ENCODE measurements at regions not wholly inside any gene's neighbourhood (a gene's known extent, or its start where the extent isn't known, plus 50 kb on each side); places are given as distances from the start of the nearest gene placed in this dataset.

DNA sequence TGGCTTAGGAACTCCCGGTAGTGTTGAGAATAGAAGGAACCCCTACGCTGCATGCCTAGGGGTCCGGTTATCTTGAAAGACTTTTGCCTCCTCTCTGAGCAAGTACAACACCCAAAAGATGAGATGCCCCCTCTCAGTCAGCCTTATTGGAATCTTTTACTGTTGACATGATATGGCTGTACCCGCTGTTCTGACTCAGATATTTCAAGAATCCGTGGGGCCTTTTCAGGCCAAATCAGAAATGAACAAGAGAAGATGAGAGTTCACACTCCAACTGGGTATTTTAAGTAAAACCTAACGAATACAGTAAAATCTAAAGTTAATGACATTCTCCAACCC lies 164.2 kb downstream of the PPIAL4G start:
- TF ChIP-seq, protein P1, sequence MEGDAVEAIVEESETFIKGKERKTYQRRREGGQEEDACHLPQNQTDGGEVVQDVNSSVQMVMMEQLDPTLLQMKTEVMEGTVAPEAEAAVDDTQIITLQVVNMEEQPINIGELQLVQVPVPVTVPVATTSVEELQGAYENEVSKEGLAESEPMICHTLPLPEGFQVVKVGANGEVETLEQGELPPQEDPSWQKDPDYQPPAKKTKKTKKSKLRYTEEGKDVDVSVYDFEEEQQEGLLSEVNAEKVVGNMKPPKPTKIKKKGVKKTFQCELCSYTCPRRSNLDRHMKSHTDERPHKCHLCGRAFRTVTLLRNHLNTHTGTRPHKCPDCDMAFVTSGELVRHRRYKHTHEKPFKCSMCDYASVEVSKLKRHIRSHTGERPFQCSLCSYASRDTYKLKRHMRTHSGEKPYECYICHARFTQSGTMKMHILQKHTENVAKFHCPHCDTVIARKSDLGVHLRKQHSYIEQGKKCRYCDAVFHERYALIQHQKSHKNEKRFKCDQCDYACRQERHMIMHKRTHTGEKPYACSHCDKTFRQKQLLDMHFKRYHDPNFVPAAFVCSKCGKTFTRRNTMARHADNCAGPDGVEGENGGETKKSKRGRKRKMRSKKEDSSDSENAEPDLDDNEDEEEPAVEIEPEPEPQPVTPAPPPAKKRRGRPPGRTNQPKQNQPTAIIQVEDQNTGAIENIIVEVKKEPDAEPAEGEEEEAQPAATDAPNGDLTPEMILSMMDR (IDR thresholded peaks at IDR 0.05; ENCODE audit: control insufficient read depth, insufficient read depth, low read depth, low read length, missing control alignments), result no peak
- no peak for DNase-seq (ENCODE audit: low read depth)
- H3K4me3 ChIP-seq (ENCODE audit: control insufficient read depth, low read depth, low read length), result no peak overlapping the region

DNA sequence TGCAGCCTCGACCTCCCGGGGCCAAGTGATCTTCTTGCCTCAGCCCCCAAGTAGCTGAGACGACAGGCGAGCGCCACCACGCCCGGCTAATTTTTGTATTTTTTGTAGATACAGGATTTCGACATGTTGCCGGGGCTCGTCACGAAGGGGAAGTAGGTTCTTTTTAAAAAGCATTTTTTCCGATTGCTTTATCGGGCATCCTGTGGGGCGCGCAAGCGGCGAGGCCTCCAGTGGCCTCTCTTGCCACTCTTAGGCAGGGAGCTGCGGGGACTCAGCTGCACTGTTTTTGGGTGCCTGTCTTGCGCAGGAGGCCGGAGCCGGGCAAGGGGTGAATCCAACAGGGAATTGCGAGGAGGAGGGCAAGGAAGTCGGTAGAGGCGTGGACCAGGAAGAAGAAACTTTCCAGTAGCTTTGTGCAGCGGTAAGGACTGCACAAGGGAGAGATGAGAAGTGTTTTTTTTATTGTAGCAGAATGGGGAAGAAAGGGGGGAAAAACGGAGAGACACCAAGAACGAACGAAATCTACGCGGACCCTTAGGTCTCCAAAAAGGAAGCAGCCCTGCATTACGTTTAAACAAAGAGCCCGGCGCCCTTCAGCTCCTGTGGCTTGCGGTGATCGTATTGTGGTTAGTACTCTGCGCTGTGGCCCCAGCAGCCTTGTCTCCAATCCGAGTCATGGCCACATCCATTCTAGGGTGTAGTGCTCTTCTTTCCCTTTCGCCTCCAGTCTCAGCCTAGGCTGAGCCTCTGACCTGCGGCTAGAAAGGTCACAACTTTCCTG lies 164.8 kb downstream of the PPIAL4G start:
- DNase-seq (ENCODE audit: low read depth), result no peak
- H3K4me3 ChIP-seq (ENCODE audit: control insufficient read depth, low read depth, low read length), result no peak overlapping the region; the same call in 1 of the 2 replicates
- TF ChIP-seq, protein P1 (IDR thresholded peaks at IDR 0.05; ENCODE audit: control insufficient read depth, insufficient read depth, low read depth, low read length, missing control alignments), result no peak

DNA sequence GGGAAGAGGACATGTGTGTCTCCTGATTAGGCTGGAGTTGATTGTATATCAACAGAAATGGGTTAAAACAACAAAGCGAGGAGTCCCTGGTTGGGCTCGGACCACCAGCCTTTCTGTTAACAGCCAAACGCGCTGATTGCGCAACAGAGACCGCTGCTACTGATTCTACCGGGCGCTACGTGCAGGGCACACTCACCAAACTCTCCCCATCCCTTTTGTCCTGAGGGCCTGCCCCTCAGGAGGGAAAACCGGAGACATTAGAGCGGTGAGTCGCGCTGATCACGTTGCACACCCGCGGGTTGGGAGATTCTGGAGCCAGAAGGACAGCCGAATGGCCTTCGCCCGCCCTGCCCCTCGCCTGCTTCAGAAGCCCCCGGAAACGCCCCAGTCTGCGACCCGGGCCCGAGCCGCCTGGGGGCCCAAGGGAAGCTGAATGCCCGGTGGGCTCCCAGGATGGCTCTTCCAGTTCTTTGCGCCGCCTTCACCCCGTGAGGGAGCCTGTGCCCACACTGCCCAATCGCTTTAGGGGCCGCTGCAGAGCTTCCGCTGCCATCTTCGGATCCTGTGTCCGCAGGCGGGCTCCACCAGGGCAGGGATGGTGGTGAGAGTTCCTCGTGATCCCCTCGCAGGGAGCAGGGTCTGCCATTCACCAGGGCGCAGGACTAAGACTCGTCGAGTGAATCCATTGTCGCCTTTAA lies 165.4 kb upstream of the NBPF11 start:
- no peak overlapping the region for H3K4me3 ChIP-seq (ENCODE audit: control insufficient read depth, low read depth, low read length)
- no peak for DNase-seq (ENCODE audit: low read depth)
- TF ChIP-seq, protein P1 (IDR thresholded peaks at IDR 0.05; ENCODE audit: control insufficient read depth, insufficient read depth, low read depth, low read length, missing control alignments), result no peak

DNA sequence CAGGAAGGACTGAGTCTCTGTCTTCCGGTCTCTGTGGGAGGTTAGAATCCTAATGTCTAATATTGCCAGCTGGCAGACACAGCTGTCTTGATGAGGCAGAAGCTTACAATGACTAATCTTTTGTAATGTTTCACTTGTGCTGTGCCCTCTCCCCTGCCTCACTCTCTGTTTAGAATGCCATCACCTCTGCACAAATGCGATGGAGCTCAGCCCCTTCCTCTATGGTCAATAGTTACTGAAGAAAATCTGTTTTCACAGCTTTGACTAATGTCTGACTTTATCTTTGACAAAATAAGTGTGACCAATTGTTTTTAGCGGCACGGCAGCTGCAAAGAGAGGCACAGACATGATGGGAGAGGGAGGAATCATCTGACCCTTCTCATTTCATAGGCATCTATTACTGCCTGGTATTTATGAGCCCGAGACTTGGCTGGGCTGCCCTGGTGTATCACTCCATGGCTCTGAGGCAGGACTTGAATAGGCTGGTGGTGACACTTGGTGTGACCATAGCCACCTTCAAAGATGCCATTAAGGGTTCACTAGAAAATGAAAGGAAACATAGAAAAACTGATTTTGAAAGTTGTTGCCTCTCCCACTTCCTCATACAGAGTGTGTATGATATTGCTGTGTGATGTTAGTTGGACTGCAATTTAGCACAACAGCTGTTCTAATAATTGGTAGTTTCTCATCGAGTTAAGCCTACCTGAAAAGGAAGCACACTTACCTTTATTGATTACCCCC lies 163.2 kb upstream of the NBPF11 start:
- no peak overlapping the region for H3K4me3 ChIP-seq (ENCODE audit: control insufficient read depth, low read depth, low read length)
- DNase-seq (ENCODE audit: low read depth), result no peak
- TF ChIP-seq, protein P1 (IDR thresholded peaks at IDR 0.05; ENCODE audit: control insufficient read depth, insufficient read depth, low read depth, low read length, missing control alignments), result no peak

DNA sequence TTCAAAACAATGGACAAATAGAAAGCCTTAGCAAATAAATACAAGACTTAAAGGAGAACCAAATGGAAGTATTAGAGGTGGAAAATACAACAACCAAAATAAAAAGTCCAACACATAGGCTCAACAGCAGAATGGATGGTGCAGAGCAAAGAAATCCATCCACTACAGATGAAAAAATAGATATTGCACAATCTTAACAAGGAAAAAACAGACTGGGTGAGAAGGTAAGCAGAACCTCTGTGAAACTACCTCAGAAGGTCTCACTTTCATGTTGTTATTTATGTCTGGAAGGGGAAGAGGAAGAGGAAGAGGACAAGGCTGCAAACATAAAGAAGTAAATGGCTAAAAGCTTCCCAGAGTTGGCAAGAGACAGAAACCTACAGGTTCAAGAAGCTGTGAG lies 158.7 kb upstream of the NBPF11 start:
- no peak for DNase-seq (ENCODE audit: low read depth)
- no peak overlapping the region for H3K4me3 ChIP-seq (ENCODE audit: control insufficient read depth, low read depth, low read length)
- TF ChIP-seq, protein P1 (IDR thresholded peaks at IDR 0.05; ENCODE audit: control insufficient read depth, insufficient read depth, low read depth, low read length, missing control alignments), result no peak

DNA sequence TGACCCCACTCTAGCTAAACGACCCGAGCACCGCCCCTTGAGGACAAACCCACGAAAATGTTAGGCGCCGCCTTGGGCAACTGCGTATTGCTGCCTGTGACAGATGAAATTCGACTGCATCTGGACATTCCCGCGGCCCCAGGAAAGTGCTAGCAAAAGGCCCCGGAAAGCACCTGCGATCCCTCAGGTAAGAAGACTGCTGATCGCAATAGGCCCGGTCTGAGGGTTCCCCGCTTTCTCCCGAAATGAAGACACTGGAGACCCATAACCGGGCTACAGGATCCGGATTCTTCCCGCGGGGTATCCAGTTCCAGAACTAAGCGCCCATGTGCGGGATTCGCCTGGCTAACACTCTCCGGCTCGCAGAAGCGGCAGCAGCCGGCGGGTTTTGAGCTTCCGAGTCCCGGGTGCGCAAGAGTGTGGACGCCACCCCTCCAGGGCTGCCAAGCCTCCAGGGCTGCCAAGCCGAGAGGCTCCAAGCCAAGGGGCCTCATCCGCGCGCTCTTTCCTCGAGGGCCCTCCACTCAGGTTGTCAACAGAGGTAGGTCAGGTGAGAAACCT lies 157.9 kb upstream of the NBPF11 start:
- no peak overlapping the region for H3K4me3 ChIP-seq (ENCODE audit: control insufficient read depth, low read depth, low read length)
- no peak for DNase-seq (ENCODE audit: low read depth)
- TF ChIP-seq, protein P1 (IDR thresholded peaks at IDR 0.05; ENCODE audit: control insufficient read depth, insufficient read depth, low read depth, low read length, missing control alignments), result no peak

All from AG09309 (cell line).